ENCODE measurements at regions not wholly inside any gene's neighbourhood (a gene's known extent, or its start where the extent isn't known, plus 50 kb on each side); places are given as distances from the start of the nearest gene placed in this dataset.
A peak's percentile ranks its signal among the peaks of the same experiment; 100 is the strongest.

GRCh38 chr9:38285236-38285635, 107.3 kb upstream of the ALDH1B1 start:
- DNase-seq (ENCODE audit: low spot score), result no peak

- no peak for DNase-seq (ENCODE audit: low spot score)
Measured at GRCh38 chr9:38284588-38285051, 107.9 kb upstream of the ALDH1B1 start.

GRCh38 chr9:38284039-38284575, 108.4 kb upstream of the ALDH1B1 start:
- DNase-seq (ENCODE audit: low spot score), result no peak

- no peak for DNase-seq (ENCODE audit: low spot score)
Measured at GRCh38 chr9:38282756-38283155, 109.7 kb upstream of the ALDH1B1 start.

GRCh38 chr9:38281917-38282316, 110.6 kb upstream of the ALDH1B1 start:
- no peak for DNase-seq (ENCODE audit: low spot score)

GRCh38 chr9:38281196-38281595, 111.3 kb upstream of the ALDH1B1 start:
- no peak for DNase-seq (ENCODE audit: low spot score)

GRCh38 chr9:38280251-38280800, 112.2 kb upstream of the ALDH1B1 start:
- no peak for DNase-seq (ENCODE audit: low spot score)

- no peak for DNase-seq (ENCODE audit: low spot score)
Measured at GRCh38 chr9:38278931-38279679, 113.4 kb upstream of the ALDH1B1 start.

DNA sequence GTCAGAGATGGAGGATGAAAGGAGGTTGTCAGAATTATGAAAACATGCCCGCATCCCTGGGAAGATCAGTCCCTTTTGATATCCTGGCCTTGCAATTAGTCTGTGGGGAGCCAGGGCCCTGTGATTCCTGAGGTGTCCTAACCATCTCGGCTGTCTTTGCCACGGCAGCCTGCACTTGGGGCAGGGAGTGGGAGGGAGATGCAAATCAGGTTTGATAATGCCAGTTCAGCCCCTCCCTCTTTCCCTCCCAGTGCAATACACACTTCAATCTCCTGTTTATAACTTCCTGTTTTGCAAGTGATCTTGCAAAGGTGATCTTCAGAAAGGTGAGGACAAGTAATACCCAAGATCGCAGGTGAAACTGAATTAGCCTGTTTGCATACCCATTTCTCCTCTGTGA, 114.0 kb upstream of the ALDH1B1 start:
- no peak for DNase-seq (ENCODE audit: low spot score)

DNA sequence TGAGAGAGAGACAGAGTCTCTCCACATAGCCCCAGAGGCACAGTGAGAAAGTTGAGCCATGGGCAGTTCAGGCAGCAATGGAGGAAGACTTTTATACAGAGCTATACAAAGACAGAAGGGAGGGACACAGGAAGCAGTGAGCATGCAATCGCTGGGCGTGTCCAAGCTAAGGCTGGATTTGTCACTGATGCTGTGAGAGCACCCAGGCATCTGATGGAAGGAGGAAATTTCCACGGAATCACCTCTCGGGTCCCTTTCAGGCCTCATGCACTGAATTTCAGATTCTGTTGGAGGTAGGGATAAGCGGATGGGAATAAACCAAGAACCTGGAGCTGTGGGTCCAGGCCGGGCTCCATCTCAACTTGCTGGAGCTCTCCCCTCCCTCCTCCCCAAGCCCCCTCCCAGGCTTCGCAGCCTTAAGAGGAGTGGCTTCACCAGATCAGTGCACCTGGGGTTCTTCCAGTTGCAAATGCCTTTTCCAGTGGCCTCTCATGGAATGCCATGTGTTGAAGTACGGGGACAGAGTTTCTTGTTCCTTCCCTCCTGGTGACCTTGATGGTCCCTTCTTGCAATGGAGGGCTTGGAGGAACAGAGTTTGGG, 114.8 kb upstream of the ALDH1B1 start:
- DNase-seq (ENCODE audit: low spot score), result no peak

DNA sequence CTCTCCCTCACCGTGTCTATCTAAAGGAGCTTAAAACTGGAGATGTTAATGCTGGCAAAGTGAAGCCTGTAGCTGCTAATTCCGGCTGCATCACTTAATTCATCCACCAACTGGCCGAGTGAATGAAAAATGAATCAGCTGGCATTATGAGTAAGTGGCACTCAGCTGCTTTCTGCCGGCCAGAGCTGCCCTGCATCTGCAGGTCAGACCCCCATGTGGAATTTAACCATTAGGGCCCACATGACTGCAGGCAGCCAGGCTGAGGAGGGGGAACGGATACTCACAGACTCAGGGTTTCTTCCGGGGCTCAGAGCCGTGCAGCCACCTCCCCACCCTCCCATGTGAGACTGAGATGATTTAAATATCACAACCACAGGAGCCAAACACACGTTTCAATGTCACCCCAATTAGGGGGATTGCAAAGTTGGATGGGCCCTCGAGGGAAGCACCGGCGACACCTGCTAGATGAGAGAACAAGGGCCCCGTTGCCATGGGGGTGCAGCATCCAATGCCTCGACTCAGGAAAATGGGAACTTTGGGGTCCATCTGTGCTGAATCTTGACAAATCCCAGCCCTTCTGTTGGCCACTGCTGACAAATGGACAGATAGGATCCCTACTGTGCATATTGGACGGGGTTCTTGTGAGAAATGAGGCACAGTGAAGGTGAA, 115.6 kb upstream of the ALDH1B1 start:
- peak; percentile 7 for DNase-seq (ENCODE audit: low spot score)

GRCh38 chr9:38274800-38275199, 117.7 kb upstream of the ALDH1B1 start:
- no peak for DNase-seq (ENCODE audit: low spot score)

DNA sequence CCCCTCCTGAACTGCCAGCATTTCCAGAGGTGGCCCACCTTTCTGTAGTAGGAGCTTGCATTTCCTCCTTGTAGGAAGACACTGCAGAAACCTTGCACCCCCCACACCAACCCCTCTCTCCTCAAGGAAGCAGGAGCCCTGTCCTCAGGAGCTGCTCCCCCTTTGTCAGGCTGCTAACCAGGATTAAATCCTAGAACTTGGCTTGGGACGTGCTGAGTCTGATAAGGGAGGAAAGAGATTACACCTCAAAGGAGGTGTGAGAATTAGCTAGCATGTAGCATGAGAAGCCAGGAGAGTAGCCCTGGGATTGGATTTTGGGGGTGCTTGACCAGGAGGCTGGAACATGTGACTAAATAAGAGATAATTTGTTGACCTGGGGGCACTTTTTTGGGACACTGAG, 119.8 kb upstream of the ALDH1B1 start:
- DNase-seq (ENCODE audit: low spot score), result no peak

- DNase-seq (ENCODE audit: low spot score), result no peak
Measured at GRCh38 chr9:38271666-38272241, 120.7 kb upstream of the ALDH1B1 start.

- no peak for DNase-seq (ENCODE audit: low spot score)
Measured at GRCh38 chr9:38269775-38270174, 122.7 kb upstream of the ALDH1B1 start.

GRCh38 chr9:38263532-38263931, 129.0 kb upstream of the ALDH1B1 start:
- DNase-seq (ENCODE audit: low spot score), result peak; percentile 33

DNA sequence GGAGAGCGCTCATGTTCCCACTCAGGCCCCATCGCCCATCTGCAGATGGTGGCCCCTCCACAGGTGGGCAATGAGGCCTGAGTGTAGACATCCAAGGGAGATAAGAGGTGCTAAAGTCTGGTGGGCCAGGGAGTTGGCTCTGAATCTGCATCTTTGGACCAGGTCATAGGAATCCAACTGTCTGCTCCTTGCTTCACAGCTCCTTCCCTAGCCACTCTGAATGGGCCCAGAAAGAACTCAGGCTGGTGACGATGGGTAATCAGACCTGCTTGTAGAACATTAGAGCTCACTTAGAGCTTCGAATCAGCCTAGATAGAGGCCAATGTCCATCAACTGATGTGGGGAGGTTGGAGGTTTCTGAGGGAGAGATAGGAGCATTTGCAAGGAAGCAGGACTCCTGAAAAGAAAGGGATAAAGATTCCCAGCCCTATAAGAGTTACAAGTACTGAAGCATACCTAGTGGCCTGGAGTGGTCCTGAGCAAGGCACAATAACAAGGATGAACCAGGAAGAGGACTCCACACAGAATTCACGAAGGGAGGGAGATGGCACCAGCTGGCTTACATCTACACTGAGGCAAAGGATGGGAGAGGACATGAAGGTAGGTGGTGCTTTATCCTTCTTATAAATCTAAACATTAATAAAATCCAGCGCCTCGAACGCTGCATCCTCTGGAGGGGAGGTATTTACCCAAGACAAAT, 132.8 kb upstream of the ALDH1B1 start:
- DNase-seq (ENCODE audit: low spot score), result no peak

DNA sequence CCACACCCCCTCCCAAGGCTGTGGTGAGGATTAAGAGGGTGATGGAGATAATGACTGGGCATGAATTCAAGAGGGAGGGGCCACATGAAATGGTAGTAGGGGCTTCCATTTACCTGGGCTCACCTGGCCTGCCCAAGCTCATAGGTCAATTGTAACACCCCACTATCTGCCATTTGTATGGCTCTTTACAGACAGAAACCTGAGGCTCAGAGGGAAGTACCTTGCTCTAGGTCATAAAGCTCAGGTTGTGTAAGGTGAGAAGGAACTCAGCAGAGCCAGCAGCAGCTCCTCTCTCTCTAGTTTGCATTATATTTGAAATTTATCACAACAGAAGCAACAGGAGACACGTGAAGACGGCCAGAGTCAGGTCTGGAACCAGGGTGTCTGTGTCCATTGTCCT, 133.4 kb upstream of the ALDH1B1 start:
- no peak for DNase-seq (ENCODE audit: low spot score)

- no peak for DNase-seq (ENCODE audit: low spot score)
Measured at GRCh38 chr9:38257626-38258215, 134.8 kb upstream of the ALDH1B1 start.

DNA sequence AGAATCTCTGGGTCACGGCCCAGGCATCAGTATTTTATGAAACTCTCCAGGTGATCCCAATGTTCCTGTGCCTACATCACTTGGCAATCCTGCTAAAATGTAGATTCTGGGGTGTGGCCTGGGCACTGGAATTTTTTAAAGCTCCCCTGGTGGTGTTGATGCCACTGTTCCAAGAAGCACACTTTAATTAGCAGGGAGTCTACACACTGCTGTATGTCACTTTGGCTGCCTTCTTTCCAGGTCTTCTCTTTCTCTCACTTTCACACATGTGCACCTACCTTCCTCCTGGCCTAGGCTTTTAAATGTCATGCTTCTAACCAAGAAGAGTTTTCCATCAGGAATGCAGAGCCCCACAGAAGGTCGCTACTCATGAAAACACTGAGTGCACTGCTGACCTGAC, 136.0 kb upstream of the ALDH1B1 start:
- DNase-seq (ENCODE audit: low spot score), result no peak

DNA sequence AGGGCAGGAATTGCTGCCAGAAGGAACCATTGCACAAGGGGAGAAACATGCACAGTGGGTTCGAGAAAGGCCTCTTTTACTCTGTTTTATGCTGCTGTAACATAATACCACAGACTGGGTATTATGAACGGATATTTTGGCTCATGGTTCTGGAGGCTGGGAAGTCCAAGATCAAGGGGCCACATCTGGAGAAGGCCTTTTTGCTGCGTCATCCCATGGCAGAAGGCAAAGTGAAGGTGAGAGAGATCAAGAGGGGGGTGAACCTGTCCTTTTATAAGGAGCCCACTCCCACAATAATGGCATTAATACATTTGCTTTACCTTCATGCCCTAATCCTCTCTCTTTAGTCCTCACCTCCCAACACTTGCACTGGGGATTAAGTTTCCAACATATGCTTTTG, 136.9 kb upstream of the ALDH1B1 start:
- no peak for DNase-seq (ENCODE audit: low spot score)

All from RKO (cell line).